C4-2B (cell line): ENCODE measurements at regions not wholly inside any gene's neighbourhood (a gene's known extent, or its start where the extent isn't known, plus 50 kb on each side); places are given as distances from the start of the nearest gene placed in this dataset.

Experiments
- CTCF ChIP-seq: fragments of 450-650 bp; conservative IDR thresholded peaks from 2 replicates; pipeline ENCODE4 v1.5.1; 2017; ENCODE audit warnings: mild to moderate bottlenecking
- ZFX ChIP-seq: fragments of 450-650 bp; IDR thresholded peaks from 2 replicates; pipeline ENCODE4 v1.6.1; 2017

DNA sequence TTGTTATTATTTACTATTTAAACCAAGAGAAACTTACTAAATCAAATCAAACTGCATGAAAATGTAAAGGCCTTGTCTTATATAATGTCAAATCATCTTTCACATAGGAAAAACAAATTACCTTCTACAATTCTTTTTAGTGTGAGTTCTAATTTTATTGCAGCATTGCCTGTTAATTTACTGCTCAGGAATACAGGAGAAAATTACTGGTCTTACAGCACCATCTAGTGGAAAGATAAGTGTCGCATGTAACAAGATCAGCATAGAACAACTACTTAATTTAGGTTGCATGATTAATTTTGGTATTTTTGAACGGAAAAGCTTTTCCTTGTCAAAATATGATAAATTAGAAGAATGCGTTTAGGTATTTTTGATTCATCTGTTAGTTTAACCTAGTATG lies 502.7 kb downstream of the UQCRFS1 start:
- TF ChIP-seq CTCF: peak; percentile 82
- TF ChIP-seq ZFX: no peak
